Lower leg skin (tissue), 3 donors: ENCODE measurements at regions not wholly inside any gene's neighbourhood (a gene's known extent, or its start where the extent isn't known, plus 50 kb on each side); places are given as distances from the start of the nearest gene placed in this dataset.

Source experiments
- CTCF ChIP-seq, 3 donors: fragments of 450-650 bp; IDR thresholded peaks; one replicate each; pipeline ENCODE4 v1.5.1; 2016; ENCODE audit warnings: antibody characterized with exemption in 3 of 3, mild to moderate bottlenecking in 3 of 3, moderate library complexity in 2 of 3
- POLR2A ChIP-seq, 2 donors: fragments of 450-650 bp; IDR thresholded peaks; one replicate each; pipeline ENCODE4 v1.6.1; 2016 to 2017; ENCODE audit warnings: antibody characterized with exemption in 2 of 2, mild to moderate bottlenecking in 1 of 2, moderate library complexity in 1 of 2

GRCh38 chr13:56986121-56986520 is 154.6 kb upstream of the PRR20A start:
- TF ChIP-seq CTCF (IDR thresholded peaks at IDR 0.05) (no peak), POLR2A (IDR thresholded peaks at IDR 0.05) (no peak)
